Hematopoietic multipotent progenitor cell treated with erythropoietin and hydrocortisone succinate and interleukin-3 and kit ligand, for 4 days (in vitro differentiated cells): ENCODE measurements at regions not wholly inside any gene's neighbourhood (a gene's known extent, or its start where the extent isn't known, plus 50 kb on each side); places are given as distances from the start of the nearest gene placed in this dataset.
"Not testable (repeated sequence)": the region's sequence is repeated elsewhere in the genome, so short reads cannot be mapped to it uniquely, and the experiment has no call there.

ENCODE experiments used
- DNase-seq: peaks from one replicate; pipeline ENCODE4 v3.0.0-alpha.2; 2015

- DNase-seq: no peak
Observed at GRCh38 chr13:103960001-103960400, 893.8 kb upstream of the SLC10A2 start.

- no peak for DNase-seq
Observed at GRCh38 chr13:103958691-103959090, 892.5 kb upstream of the SLC10A2 start.

- no peak for DNase-seq
Observed at GRCh38 chr13:103957939-103958338, 891.7 kb upstream of the SLC10A2 start.

- DNase-seq: no peak
Observed at GRCh38 chr13:103953859-103954258, 887.6 kb upstream of the SLC10A2 start.

DNA sequence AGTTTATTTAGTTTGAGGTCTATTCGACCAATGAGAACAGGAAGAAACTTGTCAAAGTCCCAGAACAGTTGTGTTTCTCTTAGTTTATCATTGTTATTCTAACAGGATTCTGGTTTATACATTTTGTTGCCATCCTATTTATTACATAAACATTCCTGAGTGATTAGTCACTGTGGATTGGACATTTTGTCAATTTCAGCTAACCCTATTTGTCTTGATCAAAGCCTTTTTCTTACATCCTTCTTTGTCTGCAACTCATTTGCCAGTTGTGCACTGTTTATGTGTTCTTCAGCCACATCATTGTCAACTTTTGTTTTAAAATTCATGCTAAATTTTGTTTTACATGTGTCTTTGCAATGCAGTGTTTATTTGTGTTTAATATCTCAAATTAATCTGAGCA lies 886.0 kb upstream of the SLC10A2 start:
- no peak for DNase-seq

DNA sequence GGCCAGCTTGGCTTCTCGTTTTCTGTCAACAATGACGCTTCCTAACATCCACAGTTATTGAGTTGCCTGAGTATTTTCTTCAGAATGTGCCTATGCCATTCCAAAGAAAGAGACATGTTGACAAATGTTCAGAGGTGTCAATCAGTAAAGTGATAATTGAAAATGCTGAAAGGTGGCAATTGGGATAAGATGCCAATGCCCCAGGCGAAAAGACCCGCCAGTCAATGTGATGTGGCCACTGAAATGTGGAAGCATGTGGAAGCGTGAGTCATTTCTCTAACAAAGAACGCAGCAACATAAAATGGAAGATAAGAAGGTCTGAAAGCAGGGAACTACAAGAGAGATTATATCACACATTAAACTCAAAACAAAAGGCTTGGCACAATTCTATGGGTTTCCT lies 882.2 kb upstream of the SLC10A2 start:
- DNase-seq: peak; percentile 4

DNA sequence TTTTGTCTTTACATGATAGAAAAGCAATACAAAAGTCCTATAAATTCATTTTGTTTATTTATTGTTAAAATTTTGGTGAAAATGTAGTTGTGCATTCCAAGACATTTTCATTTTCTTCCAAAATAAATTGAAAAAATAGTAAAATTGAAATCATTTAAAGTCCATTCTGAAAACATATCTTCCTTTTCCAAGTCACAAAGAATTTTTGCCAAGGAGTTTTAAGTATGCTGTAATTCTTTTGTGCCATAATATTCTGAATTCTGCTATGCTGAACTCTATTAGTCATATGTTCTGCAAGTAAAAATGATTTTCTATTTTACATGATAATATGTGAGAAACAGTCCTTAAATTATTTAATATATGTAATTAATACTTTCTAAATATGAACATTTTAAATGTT lies 879.6 kb upstream of the SLC10A2 start:
- no peak for DNase-seq

DNA sequence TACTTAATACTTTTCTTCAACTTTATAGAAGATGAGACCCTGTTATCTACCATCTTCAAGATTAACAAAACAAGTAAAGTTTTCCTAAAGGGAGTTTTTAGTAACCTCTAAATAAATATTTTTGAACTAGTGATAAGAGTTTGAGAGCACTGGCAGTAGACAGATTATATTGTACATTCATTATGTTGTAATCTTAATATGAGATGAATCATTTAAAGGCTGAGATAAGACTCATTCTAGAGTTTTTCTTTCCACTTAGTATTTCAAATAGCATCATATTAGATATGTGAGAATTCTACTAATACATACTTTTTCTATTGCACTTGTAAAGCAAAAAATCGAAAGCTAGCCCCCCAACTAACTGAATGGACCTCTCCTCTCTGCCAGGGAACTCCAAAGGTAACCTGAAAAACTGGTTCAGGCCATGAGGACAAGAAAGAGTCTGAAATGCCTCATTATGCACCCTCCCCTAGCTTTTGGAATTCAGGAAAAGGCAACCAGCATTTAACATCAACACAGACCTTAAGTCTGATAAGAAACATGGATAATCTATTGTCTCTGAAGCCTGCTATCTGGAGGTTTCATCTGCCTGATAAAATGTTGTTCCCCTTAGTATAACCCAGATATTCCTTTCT lies 875.4 kb upstream of the SLC10A2 start:
- no peak for DNase-seq

DNA sequence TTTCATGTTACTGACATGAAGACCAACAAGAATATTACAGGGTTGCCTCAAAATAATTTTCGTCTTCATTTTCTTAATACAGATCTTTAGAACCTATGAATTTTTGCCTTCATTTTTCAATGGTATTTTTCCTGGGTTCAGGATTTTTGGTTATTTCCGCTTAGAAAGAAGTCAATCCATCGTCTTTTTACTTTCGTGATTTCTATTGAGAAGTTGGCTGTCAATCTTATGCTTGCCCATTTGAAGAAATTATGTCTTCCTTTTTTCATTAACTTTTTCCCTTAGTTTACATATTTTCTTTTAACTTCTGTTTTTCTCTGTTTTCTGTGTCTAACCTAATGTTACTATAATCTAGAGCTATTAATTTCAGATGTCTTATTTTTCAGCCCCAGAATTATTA lies 868.9 kb upstream of the SLC10A2 start:
- DNase-seq: peak; percentile 4

DNA sequence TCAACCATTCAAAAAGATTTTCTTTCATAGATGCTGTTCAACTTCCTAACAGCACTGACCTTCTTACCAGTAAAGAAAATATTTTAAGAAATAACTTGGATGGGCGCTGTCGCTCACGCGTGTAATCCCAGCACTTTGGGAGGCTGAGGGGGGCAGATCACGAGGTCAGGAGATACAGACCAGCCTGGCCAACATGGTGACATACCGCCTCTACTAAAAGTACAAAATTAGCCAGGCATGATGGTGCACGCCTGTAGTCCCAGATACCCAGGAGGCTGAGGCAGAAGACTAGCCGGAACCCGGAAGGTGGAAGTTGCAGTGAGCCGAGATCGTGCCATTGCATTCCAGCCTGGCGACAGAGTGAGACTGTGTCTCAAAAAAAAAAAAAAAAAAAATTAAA lies 865.7 kb upstream of the SLC10A2 start:
- DNase-seq: no peak

GRCh38 chr13:103931331-103931845 lies 865.2 kb upstream of the SLC10A2 start:
- no peak for DNase-seq

GRCh38 chr13:103926118-103926517 lies 859.9 kb upstream of the SLC10A2 start:
- DNase-seq: no peak

GRCh38 chr13:103908911-103909310 lies 842.7 kb upstream of the SLC10A2 start:
- DNase-seq: no peak

GRCh38 chr13:103908274-103908673 lies 842.1 kb upstream of the SLC10A2 start:
- no peak for DNase-seq

GRCh38 chr13:103903790-103904189 lies 837.6 kb upstream of the SLC10A2 start:
- DNase-seq: no peak

- DNase-seq: no peak
Observed at GRCh38 chr13:103898481-103898880, 832.3 kb upstream of the SLC10A2 start.

DNA sequence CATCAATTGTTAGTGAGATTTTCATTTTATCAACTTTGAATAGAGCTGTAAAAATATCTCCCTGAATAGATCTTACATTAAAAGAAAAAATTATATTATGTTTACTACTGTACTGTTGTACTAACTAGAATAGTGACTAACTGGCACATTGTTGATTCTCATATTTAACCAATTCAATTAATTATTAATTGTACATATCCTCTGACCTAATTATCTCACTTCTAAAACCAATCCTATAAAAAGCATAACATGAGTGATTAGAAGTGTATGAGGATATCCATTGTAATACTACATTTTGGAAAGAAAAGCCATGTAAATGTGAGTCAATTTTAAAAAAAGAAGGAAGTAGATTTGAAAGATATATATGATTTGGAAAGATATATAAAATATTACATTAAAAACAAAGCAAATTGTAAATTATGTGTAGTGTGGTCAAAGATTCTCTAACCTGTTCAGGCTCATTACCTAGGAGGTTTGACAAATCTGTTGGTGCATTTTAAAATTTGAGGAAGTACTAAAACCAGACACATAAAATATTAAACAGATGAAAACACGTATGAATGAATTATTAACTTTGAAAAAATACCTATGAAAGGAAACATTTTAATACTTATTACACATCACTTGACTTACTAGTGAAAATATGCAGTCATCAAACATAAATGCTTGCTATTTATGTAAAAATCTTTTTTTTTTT lies 829.8 kb upstream of the SLC10A2 start:
- DNase-seq: no peak

GRCh38 chr13:103894626-103895025 lies 828.4 kb upstream of the SLC10A2 start:
- no peak for DNase-seq

GRCh38 chr13:103884101-103884723 lies 818.0 kb upstream of the SLC10A2 start:
- DNase-seq: peak; percentile 25

DNA sequence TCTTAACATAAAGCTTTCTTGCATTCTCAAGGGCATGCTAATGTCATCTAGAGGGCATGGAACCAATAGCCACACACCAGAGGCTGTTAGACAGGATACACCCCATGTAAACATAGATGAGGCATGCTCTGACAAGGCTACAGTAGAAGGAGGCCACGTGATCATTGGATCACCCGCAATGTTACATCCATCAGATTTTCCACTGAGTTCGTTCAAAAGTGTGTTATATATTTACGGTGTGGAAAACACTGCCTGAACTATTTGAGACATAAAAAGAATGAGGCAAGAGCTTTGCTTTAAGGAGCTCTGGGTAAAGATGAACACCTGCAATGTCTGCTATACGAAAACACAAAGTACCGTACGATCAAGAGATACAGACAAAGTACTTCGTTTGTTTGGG lies 817.5 kb upstream of the SLC10A2 start:
- no peak for DNase-seq

GRCh38 chr13:103883164-103883563 lies 816.9 kb upstream of the SLC10A2 start:
- peak; percentile 82 for DNase-seq

- not testable (repeated sequence) for DNase-seq
Observed at GRCh38 chr13:103880146-103880545, 813.9 kb upstream of the SLC10A2 start.

GRCh38 chr13:103878891-103879605 lies 812.8 kb upstream of the SLC10A2 start:
- DNase-seq: no peak
